ENCODE measurements at regions not wholly inside any gene's neighbourhood (a gene's known extent, or its start where the extent isn't known, plus 50 kb on each side); places are given as distances from the start of the nearest gene placed in this dataset.

- Histone ChIP-seq H2BK12ac (ENCODE audit: low read depth, low read length) (no peak overlapping the region), H2BK120ac (replicated peaks; ENCODE audit: low read depth, low read length) (no peak overlapping the region), H3K36me3 (ENCODE audit: control insufficient read depth in 2 of 4, insufficient read depth in 4 of 4, low read length in 3 of 4) (no peaks in the 10 kb centered on the region), H2AK5ac (ENCODE audit: low read depth, low read length) (no peak overlapping the region), H4K8ac (ENCODE audit: extremely low read depth, insufficient read depth, low read length) (no peak overlapping the region), H3K4ac (replicated peaks; ENCODE audit: insufficient read length, low read depth, low read length) (no peak overlapping the region), H3K14ac (ENCODE audit: insufficient read length) (no peak overlapping the region), H3K9ac (replicated peaks in 1 of 4; ENCODE audit: extremely low read depth in 1 of 4, low read depth in 3 of 4, low read length in 3 of 4) (no peak overlapping the region), H3K27me3 (replicated peaks in 1 of 4; ENCODE audit: control insufficient read depth in 3 of 4, extremely low read depth in 1 of 4, insufficient read depth in 3 of 4, low read length in 3 of 4) (no peaks in the 10 kb centered on the region), H3K27ac (ENCODE audit: low read depth, low read length) (no peak overlapping the region), H4K20me1 (replicated peaks in 1 of 2; ENCODE audit: control insufficient read depth in 1 of 2, insufficient read depth in 2 of 2, low read length in 2 of 2) (no peaks in the 10 kb centered on the region), H3K56ac (replicated peaks; ENCODE audit: insufficient read length, low read depth, low read length) (no peak overlapping the region), H2AFZ (ENCODE audit: low read length) (0 out of 2 replicates have a peak overlapping the region, but pooled peaks have one; percentile 1), H3K79me2 (ENCODE audit: control insufficient read depth in 1 of 2, insufficient read depth in 2 of 2, low read length in 2 of 2) (no peaks in the 10 kb centered on the region), H3K23ac (ENCODE audit: insufficient read length) (no peak overlapping the region), H3K4me3 (ENCODE audit: extremely low read depth in 1 of 4, insufficient read depth in 2 of 4, low read depth in 3 of 4, low read length in 4 of 4) (no peak overlapping the region), H3K4me1 (replicated peaks in 1 of 4; ENCODE audit: control insufficient read depth in 3 of 4, insufficient read depth in 4 of 4, low read length in 3 of 4) (no peaks in the 10 kb centered on the region), H3K23me2 (ENCODE audit: low read depth, low read length) (no peaks in the 10 kb centered on the region), H4K5ac (ENCODE audit: insufficient read length, low read depth, low read length) (no peak overlapping the region), H2BK20ac (ENCODE audit: low read length) (no peak overlapping the region), H4K91ac (replicated peaks; ENCODE audit: insufficient read length, low read length) (no peak overlapping the region), H2BK5ac (ENCODE audit: low read depth, low read length) (no peak overlapping the region), H3K79me1 (ENCODE audit: low read depth, low read length) (no peaks in the 10 kb centered on the region), H2BK15ac (ENCODE audit: low read length) (no peak overlapping the region), H3K4me2 (ENCODE audit: insufficient read depth in 1 of 2, low read depth in 2 of 2, low read length in 2 of 2) (no peak overlapping the region), H3K9me3 (ENCODE audit: insufficient read depth in 2 of 2, low read depth in 1 of 2, low read length in 1 of 2) (peaks cover 0 to 7% of the 10 kb centered on the region in 2 experiments; a peak in 1 of 4 replicates), H3K18ac (ENCODE audit: extremely low read depth, low read length) (no peak overlapping the region)
- FAIRE-seq: peak; percentile 83
- WGBS, 2 experiments (ENCODE audit: extremely low coverage in 1 of 2, insufficient coverage in 1 of 2, insufficient read length in 1 of 2, insufficient replicate concordance in 2 of 2, low coverage in 1 of 2, low lambda C conversion rate in 2 of 2, missing lambda C conversion rate in 1 of 2): 89% methylated on average over 8 of the region's 8 CpGs; no CpG with 5 or more reads in 1 of the 2 experiments
- DNase-seq (ENCODE audit: low read depth in 1 of 2, low spot score in 2 of 2): no peak
- CTCF ChIA-PET (ENCODE audit: partially characterized antibody): interaction anchor here (1.1 to 2.1 kb wide), 3 partner anchors 11 to 136 kb away, joined by 4 to 10 read pairs (median 4); no protein-coding TSS in a partner anchor
- POLR2A ChIA-PET (ENCODE audit: partially characterized antibody): no interaction called here
- TF ChIP-seq POU5F1 (IDR thresholded peaks at IDR 0.05; ENCODE audit: low read depth, low read length): no peak
- TF ChIP-seq ZNF274 (IDR thresholded peaks at IDR 0.05; ENCODE audit: borderline replicate concordance, extremely low read depth, low read length): no peak
- TF ChIP-seq TCF12 (IDR thresholded peaks at IDR 0.05; ENCODE audit: low read depth, low read length): no peak
- TF ChIP-seq GTF2F1 (IDR thresholded peaks at IDR 0.05; ENCODE audit: borderline replicate concordance, low read depth, low read length): no peak
- TF ChIP-seq RAD21 (IDR thresholded peaks at IDR 0.05 in 1 of 2, conservative IDR thresholded peaks at IDR 0.05 in 1 of 2; ENCODE audit: low read depth in 2 of 2, low read length in 2 of 2): peak; percentile 26 to 49; a peak in 3 of 4 replicates
- peak in 2 of 3 experiments; percentile 29 to 60; a peak in 3 of 4 replicates for TF ChIP-seq CTCF (IDR thresholded peaks at IDR 0.05; ENCODE audit: control extremely low read depth in 1 of 3, insufficient read depth in 1 of 3, low read depth in 1 of 3, low read length in 3 of 3)
- no peak for TF ChIP-seq YY1 (IDR thresholded peaks at IDR 0.05; ENCODE audit: low read depth, low read length)
- TF ChIP-seq NANOG (IDR thresholded peaks at IDR 0.05; ENCODE audit: insufficient read depth, low read depth, low read length, poor library complexity, severe bottlenecking): no peak
- TF ChIP-seq RBBP5 (IDR thresholded peaks at IDR 0.05; ENCODE audit: borderline replicate concordance, low read depth, low read length): no peak
Observed at GRCh38 chr21:17726047-17726829, 92.9 kb downstream of the C21orf91 start.

All from H1 (cell line).